Pancreas (tissue), 10 donors: ENCODE measurements at regions not wholly inside any gene's neighbourhood (a gene's known extent, or its start where the extent isn't known, plus 50 kb on each side); places are given as distances from the start of the nearest gene placed in this dataset.

Experiments used
- ATAC-seq, 4 donors: fragments of 200-7000 bp; cut with Tn5 transposase; one replicate each; pipeline versions ENCODE4 v1.8.0 to v1.9.1; 2020; ENCODE audit warnings: mild to moderate bottlenecking in 4 of 4, moderate library complexity in 4 of 4
- DNase-seq, 6 donors: peaks; one replicate each; pipeline ENCODE4 v3.0.0-alpha.2; 2020
- FAIRE-seq: peaks from 2 replicates; lab custom pipeline; 2012; peaks lifted over from hg19 to GRCh38; lab: Jason Lieb, UNC
- H3K27ac ChIP-seq, 4 donors: fragments of 200-600 bp; sonication (generic); 1 replicate in 3 of 4; 2 replicates in 1 of 4; pipeline versions ENCODE4 v1.5.0 to v1.8.0; 2020
- H3K27me3 ChIP-seq, 4 donors: fragments of 200-600 bp; one replicate each; pipeline ENCODE4 v1.8.0; 2021
- H3K36me3 ChIP-seq, 3 donors: fragments of 200-600 bp; sonication (generic) in 1 of 3; one replicate each; pipeline versions ENCODE4 v1.5.0 to v1.8.0; 2020 to 2021
- H3K4me1 ChIP-seq, 3 donors: fragments of 200-600 bp; one replicate each; pipeline ENCODE4 v1.8.0; 2021
- H3K4me3 ChIP-seq, 4 donors: fragments of 200-600 bp; sonication (generic) in 2 of 4; one replicate each; pipeline versions ENCODE4 v1.5.0 to v1.8.0; 2020 to 2021
- H3K9me3 ChIP-seq, 4 donors: fragments of 200-600 bp; one replicate each; pipeline ENCODE4 v1.8.0; 2021
- CTCF ChIP-seq, 4 donors: fragments of 200-600 bp; sonication (generic) in 3 of 4; IDR thresholded peaks; one replicate each; pipeline versions ENCODE4 v1.5.0 to v1.8.0; 2021; ENCODE audit warnings: antibody characterized with exemption in 4 of 4
- WGBS, 2 donors: extraction: QIAGEN DNeasy Blood & Tissue Kit; methylation state at CpG; one replicate each; pipeline ENCODE4 v1.1.7; 2013; 5-methylcytosine and 5-hydroxymethylcytosine counted together
- intact Hi-C, 3 donors: fragments of 100-400 bp; cut with DNase I; formaldehyde crosslinking; loops; one replicate each; pipeline versions ENCODE4 v1.11.1 to v1.14.2; 2022
- donor health status: healthy with polysubstance abuse.
- donor health status: DM: no; HTN: no; CAD: no; lungs with moderate emphysema.
- donor health status: DM: no; HTN: no; CAD: no.
- donor health status: control.
- donor health status: control.
- donor health status: Bipolar disorder and iron deficiency.
- donor health status: DM: yes; HTN: yes; CAD: no.
- donor health status: DM: no; HTN: no; CAD: no.
- donor health status: DM: no; HTN: no; CAD: no.
- donor health status: DM: yes; HTN: yes; CAD: no.

- Histone ChIP-seq H3K9me3 (no peaks in the 10 kb centered on the region), H3K4me3 (no peak overlapping the region), H3K27ac (no peak overlapping the region), H3K36me3 (no peaks in the 10 kb centered on the region), H3K27me3 (no peaks in the 10 kb centered on the region), H3K4me1 (no peaks in the 10 kb centered on the region)
- no peak for ATAC-seq
- intact Hi-C loops, result no loop called here
- no peak for DNase-seq
- TF ChIP-seq CTCF (IDR thresholded peaks at IDR 0.05), result no peak
- 66 to 67% methylated on average over 12 of the region's 12 CpGs for WGBS, 2 donors
- no peak for FAIRE-seq
These were observed 120.5 kb downstream of the SOD2 start for GRCh38 chr6:159572439-159573110.

DNA sequence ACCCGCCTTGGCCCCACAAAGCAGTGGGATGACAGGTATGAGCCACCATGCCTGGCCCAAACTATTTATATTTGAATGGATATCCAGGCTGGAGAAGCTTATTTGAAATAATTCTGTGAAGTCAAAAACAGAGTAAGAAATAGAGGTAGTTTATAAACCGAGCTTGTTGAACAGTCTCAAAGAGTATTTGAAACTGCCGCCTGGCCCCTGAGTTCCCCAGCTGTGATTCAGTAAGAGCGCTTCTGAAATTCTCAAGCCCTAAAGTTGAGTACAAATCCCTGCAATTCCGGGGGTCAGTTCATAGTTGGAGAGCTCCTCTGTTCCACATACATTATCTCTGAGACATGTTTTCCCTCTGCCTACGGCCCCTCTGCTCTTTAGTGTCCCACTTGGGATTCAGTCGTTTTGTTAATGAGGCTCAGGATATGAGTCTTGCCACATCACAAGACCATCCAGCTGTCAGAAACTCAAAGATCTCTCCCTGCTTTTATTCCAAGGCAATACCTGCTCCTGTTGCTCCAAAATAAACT is 127.8 kb downstream of the SOD2 start:
- Histone ChIP-seq H3K9me3 (no peaks in the 10 kb centered on the region), H3K4me3 (no peak overlapping the region), H3K4me1 (no peaks in the 10 kb centered on the region), H3K27ac (no peak overlapping the region), H3K27me3 (no peaks in the 10 kb centered on the region), H3K36me3 (no peaks in the 10 kb centered on the region)
- TF ChIP-seq CTCF (IDR thresholded peaks at IDR 0.05), result no peak
- ATAC-seq (no peak), DNase-seq (no peak), FAIRE-seq (no peak)
- intact Hi-C loops, result no loop called here
- 63 to 72% methylated on average over 7 of the region's 7 CpGs for WGBS, 2 donors

GRCh38 chr6:159564456-159564855 is 128.6 kb downstream of the SOD2 start:
- no peaks in the 10 kb centered on the region for H3K27me3 ChIP-seq
- no peak for TF ChIP-seq CTCF (IDR thresholded peaks at IDR 0.05)
- no peaks in the 10 kb centered on the region for H3K4me1 ChIP-seq
- no peaks in the 10 kb centered on the region for H3K36me3 ChIP-seq
- FAIRE-seq (no peak), DNase-seq (no peak), ATAC-seq (no peak)
- H3K9me3 ChIP-seq, result no peaks in the 10 kb centered on the region
- H3K27ac ChIP-seq, result no peak overlapping the region
- H3K4me3 ChIP-seq, result no peak overlapping the region
- intact Hi-C loops, result no loop called here
- 66 to 79% methylated on average over 5 of the region's 5 CpGs for WGBS, 2 donors

GRCh38 chr6:159557031-159557430 is 136.0 kb downstream of the SOD2 start:
- Histone ChIP-seq H3K36me3 (no peaks in the 10 kb centered on the region), H3K27ac (no peak overlapping the region), H3K9me3 (no peaks in the 10 kb centered on the region), H3K4me1 (no peaks in the 10 kb centered on the region), H3K4me3 (no peak overlapping the region), H3K27me3 (no peaks in the 10 kb centered on the region)
- FAIRE-seq (no peak), DNase-seq (no peak), ATAC-seq (no peak)
- no peak for TF ChIP-seq CTCF (IDR thresholded peaks at IDR 0.05)
- intact Hi-C loops, result no loop called here
- 67 to 73% methylated on average over 4 of the region's 4 CpGs for WGBS, 2 donors
